MM.1S (cell line): ENCODE measurements at regions not wholly inside any gene's neighbourhood (a gene's known extent, or its start where the extent isn't known, plus 50 kb on each side); places are given as distances from the start of the nearest gene placed in this dataset.

Source experiments
- EZH2phosphoT487 ChIP-seq: fragments of 300-600 bp; sonication (generic); IDR thresholded peaks from 2 replicates; pipeline ENCODE4 v1.6.1; 2018; ENCODE audit warnings: antibody characterized with exemption, low read length
- TF ChIP-seq, protein P1 (sequence below): fragments of 300-600 bp; sonication (generic); IDR thresholded peaks from 2 replicates; pipeline ENCODE4 v1.5.1; 2016; ENCODE audit warnings: antibody characterized with exemption, low read length, mixed read lengths

DNA sequence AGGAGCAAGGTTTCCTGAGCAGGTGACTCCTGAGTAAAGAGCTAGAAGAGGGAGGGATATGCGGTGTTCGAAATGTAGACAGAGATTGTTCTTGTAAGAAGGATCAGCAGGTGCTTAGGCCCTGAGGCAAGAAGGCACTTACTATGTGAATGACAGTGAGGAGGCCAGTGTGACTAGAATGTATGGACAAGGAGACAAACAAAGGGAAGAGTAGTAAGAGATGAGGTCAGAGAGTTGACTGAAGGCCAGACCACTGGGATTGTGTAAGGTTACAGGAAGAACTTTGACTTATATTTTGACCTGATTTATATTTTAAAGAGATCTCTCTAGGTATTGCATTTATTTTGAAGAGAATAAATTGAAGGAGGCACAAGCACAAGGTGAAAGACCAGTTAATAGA, 118.4 kb upstream of the ENPEP start:
- TF ChIP-seq, protein P1, sequence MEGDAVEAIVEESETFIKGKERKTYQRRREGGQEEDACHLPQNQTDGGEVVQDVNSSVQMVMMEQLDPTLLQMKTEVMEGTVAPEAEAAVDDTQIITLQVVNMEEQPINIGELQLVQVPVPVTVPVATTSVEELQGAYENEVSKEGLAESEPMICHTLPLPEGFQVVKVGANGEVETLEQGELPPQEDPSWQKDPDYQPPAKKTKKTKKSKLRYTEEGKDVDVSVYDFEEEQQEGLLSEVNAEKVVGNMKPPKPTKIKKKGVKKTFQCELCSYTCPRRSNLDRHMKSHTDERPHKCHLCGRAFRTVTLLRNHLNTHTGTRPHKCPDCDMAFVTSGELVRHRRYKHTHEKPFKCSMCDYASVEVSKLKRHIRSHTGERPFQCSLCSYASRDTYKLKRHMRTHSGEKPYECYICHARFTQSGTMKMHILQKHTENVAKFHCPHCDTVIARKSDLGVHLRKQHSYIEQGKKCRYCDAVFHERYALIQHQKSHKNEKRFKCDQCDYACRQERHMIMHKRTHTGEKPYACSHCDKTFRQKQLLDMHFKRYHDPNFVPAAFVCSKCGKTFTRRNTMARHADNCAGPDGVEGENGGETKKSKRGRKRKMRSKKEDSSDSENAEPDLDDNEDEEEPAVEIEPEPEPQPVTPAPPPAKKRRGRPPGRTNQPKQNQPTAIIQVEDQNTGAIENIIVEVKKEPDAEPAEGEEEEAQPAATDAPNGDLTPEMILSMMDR: no peak
- no peak for TF ChIP-seq EZH2phosphoT487
